Esophagus squamous epithelium (tissue), 5 donors: ENCODE measurements at regions not wholly inside any gene's neighbourhood (a gene's known extent, or its start where the extent isn't known, plus 50 kb on each side); places are given as distances from the start of the nearest gene placed in this dataset.

ENCODE experiments used
- DNase-seq: peaks from one replicate; lab custom pipeline; 2025; lab: John Stamatoyannopoulos, UW
- H3K27ac ChIP-seq, 4 donors: fragments of 200-600 bp; sonication (generic); one replicate each; pipeline ENCODE4 v1.5.1; 2016 to 2019; ENCODE audit warnings: mild to moderate bottlenecking in 1 of 4
- H3K27me3 ChIP-seq, 4 donors: fragments of 200-600 bp; sonication (generic); 1 replicate in 3 of 4; 2 replicates in 1 of 4; pipeline versions ENCODE4 v1.5.1 to v1.6.0; 2017 to 2021; ENCODE audit warnings: antibody characterized with exemption in 1 of 4
- H3K36me3 ChIP-seq, 3 donors: fragments of 200-600 bp; sonication (generic); one replicate each; pipeline ENCODE4 v1.5.1; 2016 to 2019
- H3K4me1 ChIP-seq, 3 donors: fragments of 200-600 bp; sonication (generic); one replicate each; pipeline ENCODE4 v1.5.1; 2017 to 2019
- H3K4me3 ChIP-seq, 4 donors: fragments of 200-600 bp; sonication (generic); 1 replicate in 3 of 4; 2 replicates in 1 of 4; pipeline ENCODE4 v1.5.1; 2016 to 2019; ENCODE audit warnings: mild to moderate bottlenecking in 2 of 4, moderate library complexity in 1 of 4
- H3K9me3 ChIP-seq, 3 donors: fragments of 200-600 bp; sonication (generic); one replicate each; pipeline ENCODE4 v1.5.1; 2016 to 2019
- POLR2A ChIP-seq, 4 donors: fragments of 450-650 bp; IDR thresholded peaks; one replicate each; pipeline ENCODE4 v1.6.1; 2017; ENCODE audit warnings: antibody characterized with exemption in 4 of 4, mild to moderate bottlenecking in 4 of 4, moderate library complexity in 3 of 4
- WGBS, 2 donors: methylation state at CpG; one replicate each; pipeline ENCODE4 v1.1.5; 2018; 5-methylcytosine and 5-hydroxymethylcytosine counted together
- intact Hi-C: fragments of 100-400 bp; cut with DNase I; formaldehyde crosslinking; loops from one replicate; pipeline ENCODE4 v1.15.0; 2022
- TF ChIP-seq, protein P1 (sequence below), 6 experiments: fragments of 450-650 bp in 4 of 6; fragments of 200-600 bp in 2 of 6; sonication (generic) in 2 of 6; IDR thresholded peaks; one replicate each; pipeline ENCODE4 v1.5.1; 2016 to 2019; ENCODE audit warnings: antibody characterized with exemption in 6 of 6, mild to moderate bottlenecking in 4 of 6, moderate library complexity in 4 of 6
- donor health status: DM: yes; HTN: yes; CAD: no.

DNA sequence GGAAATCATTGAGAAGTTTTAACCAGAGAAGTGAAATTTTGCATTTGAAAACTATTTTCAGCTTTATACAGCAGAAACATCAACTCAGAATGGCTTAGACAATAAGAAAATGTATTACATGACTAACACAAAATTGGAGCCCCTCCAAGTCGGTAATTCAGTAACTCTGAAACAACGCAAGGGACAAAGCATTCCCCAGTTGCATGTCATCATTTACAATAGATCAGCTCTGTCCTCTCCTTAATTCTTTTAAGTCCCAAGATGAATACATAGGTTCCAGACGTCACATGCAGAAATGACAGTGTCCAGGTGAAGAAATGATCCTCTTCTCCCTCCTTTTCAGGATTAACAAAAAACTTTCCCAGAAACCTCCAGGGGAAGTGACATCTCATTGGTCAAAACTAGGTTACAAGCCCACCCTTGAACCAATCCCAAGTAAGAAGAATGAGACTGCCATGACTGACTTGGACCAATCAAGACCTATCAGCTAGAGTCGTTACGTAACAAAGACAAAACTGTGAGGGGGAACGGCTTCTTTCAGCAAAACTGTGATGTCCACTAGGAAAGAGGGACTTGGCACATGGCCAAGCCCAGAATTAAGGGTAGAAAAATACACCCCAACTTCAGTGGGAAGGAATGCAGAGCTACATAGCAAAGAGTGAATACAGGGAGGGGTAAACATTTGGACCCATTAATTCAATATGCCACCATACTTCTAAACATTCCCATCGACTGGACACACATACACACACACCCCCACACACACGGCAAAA lies 114.3 kb upstream of the PRNP start:
- Histone ChIP-seq H3K4me1 (no peaks in the 10 kb centered on the region), H3K36me3 (no peaks in the 10 kb centered on the region), H3K27ac (no peak overlapping the region), H3K9me3 (no peaks in the 10 kb centered on the region), H3K27me3 (peaks cover 0 to 23% (median 0%) of the 10 kb centered on the region in 4 donors), H3K4me3 (no peak overlapping the region)
- intact Hi-C loops = no loop called here
- DNase-seq = no peak
- WGBS, 2 donors = 56 to 60% methylated on average over 8 of the region's 8 CpGs
- no peak for TF ChIP-seq POLR2A (IDR thresholded peaks at IDR 0.05)
- TF ChIP-seq, protein P1, sequence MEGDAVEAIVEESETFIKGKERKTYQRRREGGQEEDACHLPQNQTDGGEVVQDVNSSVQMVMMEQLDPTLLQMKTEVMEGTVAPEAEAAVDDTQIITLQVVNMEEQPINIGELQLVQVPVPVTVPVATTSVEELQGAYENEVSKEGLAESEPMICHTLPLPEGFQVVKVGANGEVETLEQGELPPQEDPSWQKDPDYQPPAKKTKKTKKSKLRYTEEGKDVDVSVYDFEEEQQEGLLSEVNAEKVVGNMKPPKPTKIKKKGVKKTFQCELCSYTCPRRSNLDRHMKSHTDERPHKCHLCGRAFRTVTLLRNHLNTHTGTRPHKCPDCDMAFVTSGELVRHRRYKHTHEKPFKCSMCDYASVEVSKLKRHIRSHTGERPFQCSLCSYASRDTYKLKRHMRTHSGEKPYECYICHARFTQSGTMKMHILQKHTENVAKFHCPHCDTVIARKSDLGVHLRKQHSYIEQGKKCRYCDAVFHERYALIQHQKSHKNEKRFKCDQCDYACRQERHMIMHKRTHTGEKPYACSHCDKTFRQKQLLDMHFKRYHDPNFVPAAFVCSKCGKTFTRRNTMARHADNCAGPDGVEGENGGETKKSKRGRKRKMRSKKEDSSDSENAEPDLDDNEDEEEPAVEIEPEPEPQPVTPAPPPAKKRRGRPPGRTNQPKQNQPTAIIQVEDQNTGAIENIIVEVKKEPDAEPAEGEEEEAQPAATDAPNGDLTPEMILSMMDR (IDR thresholded peaks at IDR 0.05) = no peak

DNA sequence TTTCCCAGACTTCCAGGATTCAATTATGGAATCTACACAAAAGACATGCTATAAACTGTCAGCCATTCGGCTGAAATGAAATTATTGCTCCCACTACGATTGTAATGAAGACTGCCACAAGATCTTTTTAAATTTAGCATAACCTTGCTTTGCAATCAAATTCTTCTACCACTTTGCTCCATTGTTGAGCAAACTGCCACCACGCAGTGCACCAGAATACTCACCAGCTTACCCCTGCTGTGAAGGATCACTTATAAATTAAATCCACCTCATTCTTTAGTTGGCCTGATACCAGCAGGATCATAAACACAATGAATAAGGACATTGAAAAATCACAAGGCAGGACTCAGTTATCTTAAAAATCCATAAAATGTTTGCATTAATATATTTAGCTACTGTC lies 116.4 kb upstream of the PRNP start:
- TF ChIP-seq, protein P1 (IDR thresholded peaks at IDR 0.05) = no peak
- TF ChIP-seq POLR2A (IDR thresholded peaks at IDR 0.05) = no peak
- 65 to 82% methylated on average over 3 of the region's 3 CpGs for WGBS, 2 donors
- H3K4me3 ChIP-seq = no peak overlapping the region
- H3K27ac ChIP-seq = no peak overlapping the region
- no peaks in the 10 kb centered on the region for H3K4me1 ChIP-seq
- H3K27me3 ChIP-seq = peaks cover 0 to 8% (median 0%) of the 10 kb centered on the region in 4 donors
- no peak for DNase-seq
- H3K9me3 ChIP-seq = no peaks in the 10 kb centered on the region
- H3K36me3 ChIP-seq = no peaks in the 10 kb centered on the region
- intact Hi-C loops = no loop called here

DNA sequence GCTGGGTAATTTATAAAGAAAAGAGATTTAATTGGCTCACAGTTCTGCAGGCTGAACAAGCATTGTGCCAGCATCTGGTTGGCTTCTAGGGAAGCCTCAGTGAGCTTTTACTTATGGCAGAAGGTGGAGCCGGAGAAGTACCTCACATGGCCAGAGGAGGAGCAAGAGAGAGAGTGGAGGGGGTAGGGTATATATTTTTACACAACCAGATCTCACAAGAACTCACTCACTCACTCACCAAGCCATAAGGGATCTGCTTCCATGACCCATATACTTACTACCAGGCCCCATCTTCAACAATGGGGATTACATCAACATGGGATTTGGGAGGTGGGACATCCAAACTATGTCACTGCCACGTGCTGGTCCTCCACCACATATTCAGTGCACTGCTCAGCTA lies 117.2 kb upstream of the PRNP start:
- Histone ChIP-seq H3K9me3 (no peaks in the 10 kb centered on the region), H3K4me3 (no peak overlapping the region), H3K36me3 (no peaks in the 10 kb centered on the region), H3K27ac (no peak overlapping the region), H3K27me3 (peaks cover 0 to 4% (median 0%) of the 10 kb centered on the region in 4 donors), H3K4me1 (no peaks in the 10 kb centered on the region)
- intact Hi-C loops = no loop called here
- 75 to 83% methylated on average over 2 of the region's 2 CpGs for WGBS, 2 donors
- TF ChIP-seq POLR2A (IDR thresholded peaks at IDR 0.05) = no peak
- TF ChIP-seq, protein P1 (IDR thresholded peaks at IDR 0.05) = peak in 1 of 6 experiments; percentile 17
- no peak for DNase-seq

DNA sequence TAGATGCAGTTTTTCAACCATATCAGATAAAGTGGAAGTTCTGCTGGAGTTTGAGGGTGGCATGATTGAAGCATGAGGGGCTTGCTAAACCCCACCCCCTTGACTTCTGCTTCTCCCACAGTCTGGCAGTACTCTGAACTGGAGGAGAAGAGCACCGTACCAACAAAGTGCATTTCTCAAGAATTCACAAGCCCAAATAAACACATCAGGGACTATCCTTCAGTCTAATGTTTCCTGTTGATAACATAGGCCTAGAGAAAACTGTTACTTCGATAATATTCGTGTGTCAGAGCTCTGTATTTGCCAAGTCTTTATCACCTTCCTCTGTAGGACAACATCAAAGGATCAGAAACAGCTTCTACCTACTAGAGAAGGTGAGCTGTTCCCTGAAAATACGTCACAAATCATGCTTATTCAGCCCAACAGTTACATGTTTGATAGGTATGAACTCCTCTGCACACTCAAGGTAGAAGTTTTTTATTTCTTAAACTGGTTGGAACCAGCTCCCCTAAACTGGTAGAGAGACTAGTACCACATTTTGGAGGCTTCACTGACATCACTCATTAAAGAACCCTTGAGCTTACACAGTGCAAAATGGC lies 117.8 kb upstream of the PRNP start:
- no peaks in the 10 kb centered on the region for H3K9me3 ChIP-seq
- DNase-seq = no peak
- TF ChIP-seq, protein P1 (IDR thresholded peaks at IDR 0.05) = no peak
- no peak overlapping the region for H3K4me3 ChIP-seq
- intact Hi-C loops = no loop called here
- H3K27ac ChIP-seq = no peak overlapping the region
- 35 to 39% methylated on average over 4 of the region's 4 CpGs for WGBS, 2 donors
- no peaks in the 10 kb centered on the region for H3K36me3 ChIP-seq
- no peaks in the 10 kb centered on the region for H3K4me1 ChIP-seq
- H3K27me3 ChIP-seq = no peaks in the 10 kb centered on the region

DNA sequence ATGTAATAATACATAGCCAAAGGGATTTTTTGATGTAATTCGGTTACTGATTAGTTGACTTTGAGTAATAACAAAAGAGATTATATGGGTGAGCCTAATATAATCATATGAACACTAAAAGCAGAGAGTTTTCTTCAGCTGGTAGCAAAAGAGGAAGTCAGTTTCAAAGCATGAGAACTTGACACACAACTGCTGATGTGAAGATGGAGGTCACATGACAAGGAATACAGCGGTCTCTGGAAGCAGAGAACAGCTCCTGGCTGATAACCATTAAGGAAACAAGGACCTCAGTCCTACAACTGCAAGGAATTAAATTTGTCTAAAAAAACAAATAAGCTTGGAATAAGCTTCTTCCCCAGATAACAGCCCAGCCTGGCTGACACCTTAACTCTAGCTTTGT lies 119.1 kb upstream of the PRNP start:
- TF ChIP-seq, protein P1 (IDR thresholded peaks at IDR 0.05) = no peak
- no peak for TF ChIP-seq POLR2A (IDR thresholded peaks at IDR 0.05)
- Histone ChIP-seq H3K27me3 (no peaks in the 10 kb centered on the region), H3K4me3 (no peak overlapping the region), H3K9me3 (no peaks in the 10 kb centered on the region), H3K4me1 (no peaks in the 10 kb centered on the region), H3K36me3 (no peaks in the 10 kb centered on the region), H3K27ac (no peak overlapping the region)
- 57 to 60% methylated on average over 2 of the region's 2 CpGs for whole genome bisulfite sequencing, 2 donors
- intact Hi-C loops = no loop called here
- no peak for DNase-seq
